ENCODE measurements at regions not wholly inside any gene's neighbourhood (a gene's known extent, or its start where the extent isn't known, plus 50 kb on each side); places are given as distances from the start of the nearest gene placed in this dataset.
A peak's percentile ranks its signal among the peaks of the same experiment; 100 is the strongest.

GRCh38 chr3:194809382-194809781, 123.7 kb downstream of the FAM43A start:
- no peak for TF ChIP-seq GATA3 (IDR thresholded peaks at IDR 0.05; ENCODE audit: low read depth, low read length)
- TF ChIP-seq GATA2 (IDR thresholded peaks at IDR 0.05; ENCODE audit: low read depth, low read length): peak; percentile 50; the same call in 1 of the 2 replicates

Data from SH-SY5Y (cell line).